ENCODE measurements at regions not wholly inside any gene's neighbourhood (a gene's known extent, or its start where the extent isn't known, plus 50 kb on each side); places are given as distances from the start of the nearest gene placed in this dataset.

DNA sequence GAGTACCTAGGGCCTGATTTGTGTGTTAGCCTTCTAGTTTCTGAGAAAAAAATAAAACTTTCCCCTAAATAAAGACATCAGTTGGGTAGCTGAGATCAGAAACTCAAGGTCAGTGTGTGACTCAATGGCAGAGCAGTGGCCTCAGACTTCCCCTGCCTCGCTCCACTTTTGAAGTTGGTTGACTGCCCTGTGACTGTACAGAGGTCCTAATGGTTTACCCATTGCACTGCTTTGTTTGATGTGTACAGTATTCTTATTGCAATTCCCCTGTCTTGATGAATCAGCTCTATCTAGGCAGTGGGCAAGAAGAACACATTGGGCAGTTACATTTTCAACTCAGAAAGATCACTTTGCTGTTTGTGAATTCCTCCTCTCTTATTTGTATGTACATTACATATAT lies 315.7 kb downstream of the KCNS3 start:
- TF ChIP-seq EZH2 (IDR thresholded peaks at IDR 0.05; ENCODE audit: borderline replicate concordance, low read depth, low read length, severe bottlenecking), result no peak
- no peak overlapping the region for H3K4me2 ChIP-seq (ENCODE audit: insufficient read depth, low read length)
- H3K4me3 ChIP-seq (replicated peaks in 1 of 3; ENCODE audit: insufficient read depth in 1 of 3, low read depth in 1 of 3, low read length in 3 of 3), result no peak overlapping the region
- FAIRE-seq, result no peak
- dilution Hi-C loops (cut with MboI; ENCODE audit: extremely low pct_ligation_motif_present, low sequenced_read_pairs), result no loop called here
- no peaks in the 10 kb centered on the region for H3K4me1 ChIP-seq (ENCODE audit: control insufficient read depth, extremely low read depth, insufficient read depth, low read length)
- no peaks in the 10 kb centered on the region for H3K9me3 ChIP-seq (replicated peaks; ENCODE audit: control insufficient read depth, insufficient read depth, low read length)
- H3K27ac ChIP-seq (ENCODE audit: insufficient read depth, low read depth, low read length), result no peak overlapping the region
- H4K20me1 ChIP-seq (replicated peaks; ENCODE audit: control insufficient read depth, extremely low read depth, insufficient read depth, low read length), result no peaks in the 10 kb centered on the region
- H2AFZ ChIP-seq (ENCODE audit: low read depth, low read length), result no peak overlapping the region
- CTCF ChIA-PET, result no interaction called here
- no peak overlapping the region for H3K9ac ChIP-seq (replicated peaks; ENCODE audit: extremely low read depth, insufficient read depth, low read length)
- no peak for DNase-seq (ENCODE audit: low read depth, low spot score)
- H3K27me3 ChIP-seq (ENCODE audit: control insufficient read depth in 2 of 2, insufficient read depth in 2 of 2, low read length in 2 of 2), result peaks cover 0 to 6% of the 10 kb centered on the region in 2 experiments
- no peaks in the 10 kb centered on the region for H3K9me1 ChIP-seq (replicated peaks; ENCODE audit: control insufficient read depth, extremely low read depth, insufficient read depth, low read length)
- intact Hi-C loops (cut with micrococcal nuclease), result no loop called here
- POLR2A ChIA-PET, result no interaction called here
- no TSS peak for BruUV-seq (replicated peaks)
- no peaks in the 10 kb centered on the region for H3K79me2 ChIP-seq (ENCODE audit: control insufficient read depth, insufficient read depth, low read length)
- H3K36me3 ChIP-seq (ENCODE audit: control insufficient read depth in 2 of 2, extremely low read depth in 1 of 2, insufficient read depth in 2 of 2, low read length in 2 of 2), result no peaks in the 10 kb centered on the region

DNA sequence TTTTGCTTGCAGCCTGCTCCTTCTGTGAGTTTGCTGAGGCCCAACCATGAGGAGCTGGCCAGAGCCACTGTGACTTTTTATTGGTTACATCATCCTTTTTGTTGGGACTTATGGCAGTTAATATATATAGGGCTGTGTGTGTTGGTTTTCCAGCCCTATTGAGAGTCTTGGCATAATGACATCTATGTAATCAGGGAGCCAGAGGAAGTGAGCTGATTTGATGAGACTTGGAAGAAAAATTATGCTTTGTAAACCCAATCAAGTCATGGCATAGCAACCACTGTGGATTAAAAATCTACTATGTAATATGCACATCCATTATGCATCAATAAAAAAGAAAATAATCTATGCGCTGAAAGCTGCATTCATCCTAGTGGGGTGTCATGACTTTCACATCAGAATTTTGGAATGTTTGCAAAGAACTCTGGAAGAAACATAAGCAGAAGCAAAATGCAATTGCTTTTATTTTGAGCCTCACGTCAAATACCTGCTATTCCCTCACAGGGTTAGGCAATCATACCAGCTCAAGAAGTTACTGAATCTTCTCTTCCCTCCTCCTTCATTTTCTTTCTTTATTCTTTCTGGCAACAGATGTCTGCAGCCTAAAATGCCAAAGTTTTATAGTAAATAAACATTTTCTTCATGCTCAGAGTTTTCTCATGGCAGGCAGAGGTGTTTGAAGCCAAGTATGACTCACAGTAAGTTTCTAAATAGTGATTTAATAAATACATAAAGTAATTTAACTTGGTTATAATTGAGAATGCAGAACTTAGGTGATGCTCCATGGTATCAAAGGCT lies 308.5 kb downstream of the KCNS3 start:
- intact Hi-C loops (cut with micrococcal nuclease) (no loop called here), dilution Hi-C loops (cut with MboI; ENCODE audit: extremely low pct_ligation_motif_present, low sequenced_read_pairs) (no loop called here)
- no peak for TF ChIP-seq POLR2A (IDR thresholded peaks at IDR 0.05; ENCODE audit: low read depth, low read length)
- TF ChIP-seq, protein P1, sequence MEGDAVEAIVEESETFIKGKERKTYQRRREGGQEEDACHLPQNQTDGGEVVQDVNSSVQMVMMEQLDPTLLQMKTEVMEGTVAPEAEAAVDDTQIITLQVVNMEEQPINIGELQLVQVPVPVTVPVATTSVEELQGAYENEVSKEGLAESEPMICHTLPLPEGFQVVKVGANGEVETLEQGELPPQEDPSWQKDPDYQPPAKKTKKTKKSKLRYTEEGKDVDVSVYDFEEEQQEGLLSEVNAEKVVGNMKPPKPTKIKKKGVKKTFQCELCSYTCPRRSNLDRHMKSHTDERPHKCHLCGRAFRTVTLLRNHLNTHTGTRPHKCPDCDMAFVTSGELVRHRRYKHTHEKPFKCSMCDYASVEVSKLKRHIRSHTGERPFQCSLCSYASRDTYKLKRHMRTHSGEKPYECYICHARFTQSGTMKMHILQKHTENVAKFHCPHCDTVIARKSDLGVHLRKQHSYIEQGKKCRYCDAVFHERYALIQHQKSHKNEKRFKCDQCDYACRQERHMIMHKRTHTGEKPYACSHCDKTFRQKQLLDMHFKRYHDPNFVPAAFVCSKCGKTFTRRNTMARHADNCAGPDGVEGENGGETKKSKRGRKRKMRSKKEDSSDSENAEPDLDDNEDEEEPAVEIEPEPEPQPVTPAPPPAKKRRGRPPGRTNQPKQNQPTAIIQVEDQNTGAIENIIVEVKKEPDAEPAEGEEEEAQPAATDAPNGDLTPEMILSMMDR (IDR thresholded peaks at IDR 0.05; ENCODE audit: extremely low read depth in 1 of 2, insufficient read depth in 1 of 2, low read depth in 1 of 2, low read length in 2 of 2), result no peak
- no peak for TF ChIP-seq GATA2 (IDR thresholded peaks at IDR 0.05; ENCODE audit: insufficient read depth, insufficient read length, low read depth, low read length)
- TF ChIP-seq, protein P2, sequence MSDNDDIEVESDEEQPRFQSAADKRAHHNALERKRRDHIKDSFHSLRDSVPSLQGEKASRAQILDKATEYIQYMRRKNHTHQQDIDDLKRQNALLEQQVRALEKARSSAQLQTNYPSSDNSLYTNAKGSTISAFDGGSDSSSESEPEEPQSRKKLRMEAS (IDR thresholded peaks at IDR 0.05; ENCODE audit: insufficient read depth, insufficient read length), result no peak
- TF ChIP-seq MYC (IDR thresholded peaks at IDR 0.05; ENCODE audit: low read depth, low read length), result no peak
- no peak for TF ChIP-seq FOS (IDR thresholded peaks at IDR 0.05; ENCODE audit: borderline replicate concordance, insufficient read depth, low read length)
- no peak for TF ChIP-seq POLR2AphosphoS5 (IDR thresholded peaks at IDR 0.05; ENCODE audit: insufficient read depth, low read depth, low read length)
- no peak for TF ChIP-seq EZH2 (IDR thresholded peaks at IDR 0.05; ENCODE audit: borderline replicate concordance, low read depth, low read length, severe bottlenecking)
- TF ChIP-seq JUN (IDR thresholded peaks at IDR 0.05; ENCODE audit: borderline replicate concordance, insufficient read depth, insufficient read length, low read depth), result no peak
- no peaks in the 10 kb centered on the region for H3K36me3 ChIP-seq (ENCODE audit: control insufficient read depth in 2 of 2, extremely low read depth in 1 of 2, insufficient read depth in 2 of 2, low read length in 2 of 2)
- H3K9me1 ChIP-seq (replicated peaks; ENCODE audit: control insufficient read depth, extremely low read depth, insufficient read depth, low read length), result no peaks in the 10 kb centered on the region
- H3K9me3 ChIP-seq (replicated peaks; ENCODE audit: control insufficient read depth, insufficient read depth, low read length), result no peaks in the 10 kb centered on the region
- H3K4me1 ChIP-seq (ENCODE audit: control insufficient read depth, extremely low read depth, insufficient read depth, low read length), result no peaks in the 10 kb centered on the region
- H3K27me3 ChIP-seq (ENCODE audit: control insufficient read depth in 2 of 2, insufficient read depth in 2 of 2, low read length in 2 of 2), result no peaks in the 10 kb centered on the region
- CTCF ChIA-PET, result interaction anchor here (1.2 to 1.5 kb wide), 2 partner anchors 10 to 191 kb away, joined by 3 to 4 read pairs; no protein-coding TSS in a partner anchor
- FAIRE-seq (no peak), DNase-seq (ENCODE audit: low read depth, low spot score) (no peak)
- no peaks in the 10 kb centered on the region for H3K79me2 ChIP-seq (ENCODE audit: control insufficient read depth, insufficient read depth, low read length)
- no peaks in the 10 kb centered on the region for H4K20me1 ChIP-seq (replicated peaks; ENCODE audit: control insufficient read depth, extremely low read depth, insufficient read depth, low read length)
- no peak overlapping the region for H3K4me2 ChIP-seq (ENCODE audit: insufficient read depth, low read length)
- no peak overlapping the region for H2AFZ ChIP-seq (ENCODE audit: low read depth, low read length)
- POLR2A ChIA-PET, result no interaction called here
- H3K27ac ChIP-seq (ENCODE audit: insufficient read depth, low read depth, low read length), result no peak overlapping the region
- H3K9ac ChIP-seq (replicated peaks; ENCODE audit: extremely low read depth, insufficient read depth, low read length), result no peak overlapping the region
- BruUV-seq (replicated peaks), result no TSS peak
- H3K4me3 ChIP-seq (replicated peaks in 1 of 3; ENCODE audit: insufficient read depth in 1 of 3, low read depth in 1 of 3, low read length in 3 of 3), result no peak overlapping the region

All from endothelial cell of umbilical vein (primary cell).